ENCODE measurements at regions not wholly inside any gene's neighbourhood (a gene's known extent, or its start where the extent isn't known, plus 50 kb on each side); places are given as distances from the start of the nearest gene placed in this dataset.
"Not testable (repeated sequence)": the region's sequence is repeated elsewhere in the genome, so short reads cannot be mapped to it uniquely, and the experiment has no call there.

DNA sequence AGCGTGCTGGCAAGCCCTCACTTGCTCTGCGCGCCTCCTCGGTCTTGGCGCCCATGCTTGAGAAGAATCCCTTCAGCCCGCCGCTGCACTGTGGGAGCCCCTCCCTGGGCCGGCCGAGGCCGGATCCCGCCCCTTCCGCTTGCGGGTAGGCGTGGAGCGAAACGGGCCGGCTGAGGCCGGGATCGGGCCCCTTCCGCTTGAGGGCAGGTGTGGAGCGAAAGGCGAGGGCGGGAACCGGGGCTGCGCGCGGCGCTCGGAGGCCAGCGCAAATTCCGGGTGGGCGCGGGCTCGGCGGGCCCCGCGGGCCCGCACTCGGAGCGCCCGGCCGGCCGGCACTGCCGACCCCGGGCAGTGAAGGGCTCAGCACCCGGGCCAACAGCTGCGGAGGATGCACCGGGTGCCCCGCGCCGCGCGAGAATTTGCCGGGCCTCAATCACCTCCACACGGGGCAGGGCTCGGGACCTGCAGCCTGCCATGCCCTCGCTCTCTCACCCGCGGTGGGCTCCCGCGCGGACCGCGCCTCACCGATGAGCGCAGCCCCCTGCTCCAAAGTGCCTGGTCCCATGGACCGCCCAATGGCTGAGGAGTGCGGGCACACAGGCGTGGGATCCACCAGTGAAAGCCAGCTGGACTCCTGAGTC is 58.1 kb upstream of the GBA3 start:
- H3F3A ChIP-seq (ENCODE audit: low read depth), result no peaks in the 10 kb centered on the region
- TF ChIP-seq, protein P1, sequence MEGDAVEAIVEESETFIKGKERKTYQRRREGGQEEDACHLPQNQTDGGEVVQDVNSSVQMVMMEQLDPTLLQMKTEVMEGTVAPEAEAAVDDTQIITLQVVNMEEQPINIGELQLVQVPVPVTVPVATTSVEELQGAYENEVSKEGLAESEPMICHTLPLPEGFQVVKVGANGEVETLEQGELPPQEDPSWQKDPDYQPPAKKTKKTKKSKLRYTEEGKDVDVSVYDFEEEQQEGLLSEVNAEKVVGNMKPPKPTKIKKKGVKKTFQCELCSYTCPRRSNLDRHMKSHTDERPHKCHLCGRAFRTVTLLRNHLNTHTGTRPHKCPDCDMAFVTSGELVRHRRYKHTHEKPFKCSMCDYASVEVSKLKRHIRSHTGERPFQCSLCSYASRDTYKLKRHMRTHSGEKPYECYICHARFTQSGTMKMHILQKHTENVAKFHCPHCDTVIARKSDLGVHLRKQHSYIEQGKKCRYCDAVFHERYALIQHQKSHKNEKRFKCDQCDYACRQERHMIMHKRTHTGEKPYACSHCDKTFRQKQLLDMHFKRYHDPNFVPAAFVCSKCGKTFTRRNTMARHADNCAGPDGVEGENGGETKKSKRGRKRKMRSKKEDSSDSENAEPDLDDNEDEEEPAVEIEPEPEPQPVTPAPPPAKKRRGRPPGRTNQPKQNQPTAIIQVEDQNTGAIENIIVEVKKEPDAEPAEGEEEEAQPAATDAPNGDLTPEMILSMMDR (conservative IDR thresholded peaks at IDR 0.05; ENCODE audit: low read length), result no peak
- TF ChIP-seq EZH2phosphoT487 (IDR thresholded peaks at IDR 0.05; ENCODE audit: borderline replicate concordance), result no peak
- H3K79me2 ChIP-seq (ENCODE audit: insufficient read depth, low read length), result no peaks in the 10 kb centered on the region
- no peak overlapping the region for H3K9ac ChIP-seq (ENCODE audit: low read depth, low read length, poor library complexity, severe bottlenecking)
- no peak overlapping the region for H3K4me3 ChIP-seq (ENCODE audit: low read length, poor library complexity, severe bottlenecking)
- H3K4me2 ChIP-seq (ENCODE audit: low read depth, low read length, poor library complexity, severe bottlenecking), result no peak overlapping the region
- H3K4me1 ChIP-seq (ENCODE audit: insufficient read depth, low read length, poor library complexity, severe bottlenecking), result no peaks in the 10 kb centered on the region
- H3K27me3 ChIP-seq (ENCODE audit: insufficient read depth, low read length, poor library complexity, severe bottlenecking), result no peaks in the 10 kb centered on the region
- H3K36me3 ChIP-seq (ENCODE audit: insufficient read depth, low read length), result no peaks in the 10 kb centered on the region
- no peaks in the 10 kb centered on the region for H4K20me1 ChIP-seq (ENCODE audit: insufficient read depth, low read length, poor library complexity, severe bottlenecking)
- no peak overlapping the region for H2AFZ ChIP-seq (ENCODE audit: low read length)
- H3K9me2 ChIP-seq (replicated peaks; ENCODE audit: low read depth, low read length), result no peaks in the 10 kb centered on the region
- no peaks in the 10 kb centered on the region for H3K9me3 ChIP-seq (ENCODE audit: insufficient read depth, low read depth, low read length)

DNA sequence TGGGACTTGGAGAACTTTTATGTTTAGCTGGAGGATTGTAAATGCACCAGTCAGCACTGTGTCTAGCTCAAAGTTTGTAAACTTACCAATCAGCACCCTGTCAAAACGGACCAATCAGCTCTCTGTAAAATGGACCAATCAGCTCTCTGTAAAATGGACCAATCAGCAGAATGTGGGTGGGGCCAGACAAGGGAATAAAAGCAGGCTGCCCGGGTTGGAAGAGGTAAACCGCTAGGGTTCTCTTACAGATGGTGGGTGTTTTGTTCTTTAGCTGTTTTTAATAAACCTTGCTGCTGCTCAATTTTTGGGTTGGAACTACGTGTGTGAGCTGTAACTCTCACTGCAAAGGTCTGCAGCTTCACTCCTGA is 57.6 kb upstream of the GBA3 start:
- H3K79me2 ChIP-seq (ENCODE audit: insufficient read depth, low read length); H3K27me3 ChIP-seq (ENCODE audit: insufficient read depth, low read length, poor library complexity, severe bottlenecking); H3K4me2 ChIP-seq (ENCODE audit: low read depth, low read length, poor library complexity, severe bottlenecking); H2AFZ ChIP-seq (ENCODE audit: low read length); H3K9me3 ChIP-seq (ENCODE audit: insufficient read depth, low read depth, low read length); H3K4me1 ChIP-seq (ENCODE audit: insufficient read depth, low read length, poor library complexity, severe bottlenecking); H3K36me3 ChIP-seq (ENCODE audit: insufficient read depth, low read length); H3K9me2 ChIP-seq (replicated peaks; ENCODE audit: low read depth, low read length); H3K4me3 ChIP-seq (ENCODE audit: low read length, poor library complexity, severe bottlenecking); H3K9ac ChIP-seq (ENCODE audit: low read depth, low read length, poor library complexity, severe bottlenecking); H4K20me1 ChIP-seq (ENCODE audit: insufficient read depth, low read length, poor library complexity, severe bottlenecking); H3F3A ChIP-seq (ENCODE audit: low read depth): not testable (repeated sequence)

DNA sequence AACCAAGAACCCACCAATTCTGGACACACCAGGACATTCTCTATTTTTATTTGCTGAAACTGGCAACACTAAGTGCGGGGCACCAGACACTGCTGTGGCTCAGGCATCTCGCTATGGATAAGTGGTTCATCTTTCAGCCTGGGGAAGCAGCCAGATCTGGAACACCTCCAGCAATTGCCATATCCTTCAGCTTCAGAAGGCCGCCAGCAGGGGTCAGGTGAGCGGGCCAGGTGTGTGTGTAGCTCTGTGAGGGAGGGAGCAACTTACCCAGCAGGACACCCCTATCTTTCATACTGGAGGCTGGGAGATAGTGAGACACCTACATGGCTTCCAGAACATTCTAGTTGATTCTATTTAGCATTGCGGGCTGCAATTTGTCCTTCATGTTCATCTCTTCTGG is 57.0 kb upstream of the GBA3 start:
- Histone ChIP-seq H3K36me3 (ENCODE audit: insufficient read depth, low read length) (no peaks in the 10 kb centered on the region), H3K9ac (ENCODE audit: low read depth, low read length, poor library complexity, severe bottlenecking) (no peak overlapping the region), H3K9me2 (replicated peaks; ENCODE audit: low read depth, low read length) (no peaks in the 10 kb centered on the region), H3F3A (ENCODE audit: low read depth) (no peaks in the 10 kb centered on the region), H3K9me3 (ENCODE audit: insufficient read depth, low read depth, low read length) (no peaks in the 10 kb centered on the region; the same call in 1 of the 2 replicates), H3K4me2 (ENCODE audit: low read depth, low read length, poor library complexity, severe bottlenecking) (no peak overlapping the region), H3K79me2 (ENCODE audit: insufficient read depth, low read length) (no peaks in the 10 kb centered on the region), H3K4me3 (ENCODE audit: low read length, poor library complexity, severe bottlenecking) (no peak overlapping the region), H3K27me3 (ENCODE audit: insufficient read depth, low read length, poor library complexity, severe bottlenecking) (no peaks in the 10 kb centered on the region), H3K4me1 (ENCODE audit: insufficient read depth, low read length, poor library complexity, severe bottlenecking) (no peaks in the 10 kb centered on the region), H2AFZ (ENCODE audit: low read length) (no peak overlapping the region), H4K20me1 (ENCODE audit: insufficient read depth, low read length, poor library complexity, severe bottlenecking) (no peaks in the 10 kb centered on the region)
- TF ChIP-seq EZH2phosphoT487 (IDR thresholded peaks at IDR 0.05; ENCODE audit: borderline replicate concordance), result no peak
- TF ChIP-seq, protein P1 (conservative IDR thresholded peaks at IDR 0.05; ENCODE audit: low read length), result no peak

DNA sequence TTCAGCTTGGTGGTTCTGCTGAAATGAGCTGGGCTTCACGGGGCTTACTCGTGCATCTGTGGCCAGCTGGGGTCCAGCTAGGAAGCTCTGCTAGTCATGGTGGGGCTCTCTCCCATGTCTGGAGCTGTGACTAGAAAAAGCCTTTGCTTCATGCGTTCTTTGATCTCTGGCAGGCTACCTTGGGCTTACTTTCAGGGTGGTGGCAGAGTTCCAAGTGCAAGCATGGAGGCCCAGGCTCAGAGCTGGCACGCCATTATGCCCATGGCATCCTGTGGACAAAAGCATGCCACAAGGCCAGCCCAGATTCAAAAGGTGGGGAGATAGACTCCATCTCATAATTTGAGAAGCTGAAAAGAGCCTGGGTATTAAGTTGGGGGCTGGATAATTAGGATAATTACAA is 55.4 kb upstream of the GBA3 start:
- Histone ChIP-seq H3K9ac (ENCODE audit: low read depth, low read length, poor library complexity, severe bottlenecking) (no peak overlapping the region), H3F3A (ENCODE audit: low read depth) (no peaks in the 10 kb centered on the region), H3K27me3 (ENCODE audit: insufficient read depth, low read length, poor library complexity, severe bottlenecking) (no peaks in the 10 kb centered on the region), H3K4me2 (ENCODE audit: low read depth, low read length, poor library complexity, severe bottlenecking) (no peak overlapping the region), H3K9me2 (replicated peaks; ENCODE audit: low read depth, low read length) (no peaks in the 10 kb centered on the region), H2AFZ (ENCODE audit: low read length) (no peak overlapping the region), H3K36me3 (ENCODE audit: insufficient read depth, low read length) (no peaks in the 10 kb centered on the region), H3K4me3 (ENCODE audit: low read length, poor library complexity, severe bottlenecking) (no peak overlapping the region), H3K4me1 (ENCODE audit: insufficient read depth, low read length, poor library complexity, severe bottlenecking) (peaks cover 5% of the 10 kb centered on the region), H4K20me1 (ENCODE audit: insufficient read depth, low read length, poor library complexity, severe bottlenecking) (no peaks in the 10 kb centered on the region), H3K79me2 (ENCODE audit: insufficient read depth, low read length) (no peaks in the 10 kb centered on the region), H3K9me3 (ENCODE audit: insufficient read depth, low read depth, low read length) (no peaks in the 10 kb centered on the region; the same call in 1 of the 2 replicates)
- TF ChIP-seq EZH2phosphoT487 (IDR thresholded peaks at IDR 0.05; ENCODE audit: borderline replicate concordance), result no peak
- TF ChIP-seq, protein P1 (conservative IDR thresholded peaks at IDR 0.05; ENCODE audit: low read length), result no peak
